ENCODE measurements at regions not wholly inside any gene's neighbourhood (a gene's known extent, or its start where the extent isn't known, plus 50 kb on each side); places are given as distances from the start of the nearest gene placed in this dataset.

- H3K4me2 ChIP-seq = no peak overlapping the region
- POLR2A ChIA-PET = no interaction called here
- DNase-seq (ENCODE audit: low read depth in 1 of 2, low spot score in 1 of 2) (no peak), FAIRE-seq (no peak), ATAC-seq (no peak)
- TF ChIP-seq, protein P1, sequence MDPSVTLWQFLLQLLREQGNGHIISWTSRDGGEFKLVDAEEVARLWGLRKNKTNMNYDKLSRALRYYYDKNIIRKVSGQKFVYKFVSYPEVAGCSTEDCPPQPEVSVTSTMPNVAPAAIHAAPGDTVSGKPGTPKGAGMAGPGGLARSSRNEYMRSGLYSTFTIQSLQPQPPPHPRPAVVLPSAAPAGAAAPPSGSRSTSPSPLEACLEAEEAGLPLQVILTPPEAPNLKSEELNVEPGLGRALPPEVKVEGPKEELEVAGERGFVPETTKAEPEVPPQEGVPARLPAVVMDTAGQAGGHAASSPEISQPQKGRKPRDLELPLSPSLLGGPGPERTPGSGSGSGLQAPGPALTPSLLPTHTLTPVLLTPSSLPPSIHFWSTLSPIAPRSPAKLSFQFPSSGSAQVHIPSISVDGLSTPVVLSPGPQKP (IDR thresholded peaks at IDR 0.05; ENCODE audit: low read depth, low read length) = no peak
- CTCF ChIA-PET = no interaction called here
- WGBS (ENCODE audit: missing lambda C conversion rate) = 71% methylated on average over 10 of the region's 10 CpGs
- H3K4me1 ChIP-seq = no peaks in the 10 kb centered on the region
- no peaks in the 10 kb centered on the region for H3K9me3 ChIP-seq
- H3K27ac ChIP-seq = no peak overlapping the region
- no peak overlapping the region for H3K4me3 ChIP-seq
These were observed 101.3 kb upstream of the ANO1 start for GRCh38 chr11:69976794-69977193.

DNA sequence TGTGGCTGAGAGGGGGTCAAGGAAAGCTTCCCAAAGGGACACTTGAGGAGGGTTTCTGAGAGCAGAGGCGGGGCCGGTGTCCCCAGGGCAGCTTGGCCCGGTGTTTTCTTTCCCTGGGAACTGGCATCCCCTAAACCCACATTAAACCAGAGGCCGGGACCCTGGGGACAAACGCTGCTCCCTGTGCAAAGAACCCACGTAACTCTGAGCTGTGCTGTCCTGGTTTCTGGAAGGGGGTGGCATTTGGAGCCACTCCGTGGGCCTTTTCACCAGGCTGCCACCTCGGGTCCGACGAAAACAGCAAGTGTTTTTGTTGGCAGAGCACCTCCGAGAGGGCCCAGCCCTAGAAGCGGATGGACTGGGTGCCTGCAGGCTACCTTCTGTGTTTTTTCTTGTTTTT is 100.2 kb upstream of the ANO1 start:
- no peaks in the 10 kb centered on the region for H3K9me3 ChIP-seq
- no peak for FAIRE-seq
- POLR2A ChIA-PET = no interaction called here
- no peak for DNase-seq (ENCODE audit: low read depth in 1 of 2, low spot score in 1 of 2)
- WGBS (ENCODE audit: missing lambda C conversion rate) = 76% methylated on average over 12 of the region's 12 CpGs
- no peak for ATAC-seq
- TF ChIP-seq RAD21 (conservative IDR thresholded peaks at IDR 0.05 in 1 of 2, IDR thresholded peaks at IDR 0.05 in 1 of 2) = no peak
- no peak for TF ChIP-seq TFCP2L1 (CRISPR knock-in tag; IDR thresholded peaks at IDR 0.05)
- no peak for TF ChIP-seq ZNF302 (CRISPR knock-in tag; IDR thresholded peaks at IDR 0.05)
- TF ChIP-seq, protein P2, sequence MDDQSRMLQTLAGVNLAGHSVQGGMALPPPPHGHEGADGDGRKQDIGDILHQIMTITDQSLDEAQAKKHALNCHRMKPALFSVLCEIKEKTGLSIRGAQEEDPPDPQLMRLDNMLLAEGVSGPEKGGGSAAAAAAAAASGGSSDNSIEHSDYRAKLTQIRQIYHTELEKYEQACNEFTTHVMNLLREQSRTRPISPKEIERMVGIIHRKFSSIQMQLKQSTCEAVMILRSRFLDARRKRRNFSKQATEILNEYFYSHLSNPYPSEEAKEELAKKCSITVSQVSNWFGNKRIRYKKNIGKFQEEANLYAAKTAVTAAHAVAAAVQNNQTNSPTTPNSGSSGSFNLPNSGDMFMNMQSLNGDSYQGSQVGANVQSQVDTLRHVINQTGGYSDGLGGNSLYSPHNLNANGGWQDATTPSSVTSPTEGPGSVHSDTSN (IDR thresholded peaks at IDR 0.05) = no peak
- no peak for TF ChIP-seq HEYL (CRISPR knock-in tag; IDR thresholded peaks at IDR 0.05)
- no peak for TF ChIP-seq RFX5 (IDR thresholded peaks at IDR 0.05)
- no peak for TF ChIP-seq POLR2A (IDR thresholded peaks at IDR 0.05; ENCODE audit: low read length)
- TF ChIP-seq ZC3H11A (IDR thresholded peaks at IDR 0.05) = no peak
- TF ChIP-seq, protein P3, sequence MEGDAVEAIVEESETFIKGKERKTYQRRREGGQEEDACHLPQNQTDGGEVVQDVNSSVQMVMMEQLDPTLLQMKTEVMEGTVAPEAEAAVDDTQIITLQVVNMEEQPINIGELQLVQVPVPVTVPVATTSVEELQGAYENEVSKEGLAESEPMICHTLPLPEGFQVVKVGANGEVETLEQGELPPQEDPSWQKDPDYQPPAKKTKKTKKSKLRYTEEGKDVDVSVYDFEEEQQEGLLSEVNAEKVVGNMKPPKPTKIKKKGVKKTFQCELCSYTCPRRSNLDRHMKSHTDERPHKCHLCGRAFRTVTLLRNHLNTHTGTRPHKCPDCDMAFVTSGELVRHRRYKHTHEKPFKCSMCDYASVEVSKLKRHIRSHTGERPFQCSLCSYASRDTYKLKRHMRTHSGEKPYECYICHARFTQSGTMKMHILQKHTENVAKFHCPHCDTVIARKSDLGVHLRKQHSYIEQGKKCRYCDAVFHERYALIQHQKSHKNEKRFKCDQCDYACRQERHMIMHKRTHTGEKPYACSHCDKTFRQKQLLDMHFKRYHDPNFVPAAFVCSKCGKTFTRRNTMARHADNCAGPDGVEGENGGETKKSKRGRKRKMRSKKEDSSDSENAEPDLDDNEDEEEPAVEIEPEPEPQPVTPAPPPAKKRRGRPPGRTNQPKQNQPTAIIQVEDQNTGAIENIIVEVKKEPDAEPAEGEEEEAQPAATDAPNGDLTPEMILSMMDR (IDR thresholded peaks at IDR 0.05) = no peak
- no peak for TF ChIP-seq KDM1A (IDR thresholded peaks at IDR 0.05; ENCODE audit: low read depth)
- TF ChIP-seq JUN (IDR thresholded peaks at IDR 0.05) = no peak
- TF ChIP-seq, protein P4, sequence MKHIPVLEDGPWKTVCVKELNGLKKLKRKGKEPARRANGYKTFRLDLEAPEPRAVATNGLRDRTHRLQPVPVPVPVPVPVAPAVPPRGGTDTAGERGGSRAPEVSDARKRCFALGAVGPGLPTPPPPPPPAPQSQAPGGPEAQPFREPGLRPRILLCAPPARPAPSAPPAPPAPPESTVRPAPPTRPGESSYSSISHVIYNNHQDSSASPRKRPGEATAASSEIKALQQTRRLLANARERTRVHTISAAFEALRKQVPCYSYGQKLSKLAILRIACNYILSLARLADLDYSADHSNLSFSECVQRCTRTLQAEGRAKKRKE (CRISPR knock-in tag; IDR thresholded peaks at IDR 0.05; ENCODE audit: low read depth) = no peak
- no peak for TF ChIP-seq HOXB5 (CRISPR knock-in tag; IDR thresholded peaks at IDR 0.05)
- no peak for TF ChIP-seq CBX2 (IDR thresholded peaks at IDR 0.05; ENCODE audit: borderline replicate concordance, low read depth)
- no peak for TF ChIP-seq E2F6 (IDR thresholded peaks at IDR 0.05; ENCODE audit: borderline replicate concordance, low read depth)
- TF ChIP-seq MYC (IDR thresholded peaks at IDR 0.05; ENCODE audit: borderline replicate concordance, low read length) = no peak
- TF ChIP-seq HES2 (IDR thresholded peaks at IDR 0.05) = no peak
- no peak for TF ChIP-seq RARB (CRISPR knock-in tag; IDR thresholded peaks at IDR 0.05)
- TF ChIP-seq USF2 (IDR thresholded peaks at IDR 0.05) = no peak
- H3K27ac ChIP-seq = no peak overlapping the region
- CTCF ChIA-PET = interaction anchor here (0.8 to 1.4 kb wide), 5 partner anchors 11 to 218 kb away, joined by 3 to 4 read pairs (median 3); no protein-coding TSS in a partner anchor
- no peak overlapping the region for H3K4me2 ChIP-seq
- no peak overlapping the region for H3K4me3 ChIP-seq
- H3K4me1 ChIP-seq = no peaks in the 10 kb centered on the region

All from A549 (cell line).